OCI-LY3 (cell line): ENCODE measurements at regions not wholly inside any gene's neighbourhood (a gene's known extent, or its start where the extent isn't known, plus 50 kb on each side); places are given as distances from the start of the nearest gene placed in this dataset.

Experiments used
- H2AFZ ChIP-seq: fragments of 200-600, 300-600 bp; shearing (Covaris generic); 2 replicates; pipeline ENCODE4 v1.6.0; 2014; ENCODE audit warnings: antibody characterized with exemption, low read depth, low read length
- H3K27ac ChIP-seq: fragments of 200-600, 300-600 bp; sonication (generic); 2 replicates; pipeline ENCODE4 v1.5.1; 2014; ENCODE audit warnings: mild to moderate bottlenecking, low read length, moderate library complexity, mixed read lengths
- H3K27me3 ChIP-seq: fragments of 200-600, 300-600 bp; sonication (generic); 2 replicates; pipeline ENCODE4 v1.6.1; 2014; ENCODE audit warnings: low read depth, low read length, mixed read lengths
- H3K36me3 ChIP-seq: fragments of 200-600, 300-600 bp; sonication (generic); replicated peaks from 2 replicates; pipeline ENCODE3; 2014; ENCODE audit warnings: low read depth, low read length, mixed read lengths
- H3K4me1 ChIP-seq: fragments of 300-600, 200-600 bp; sonication (generic); 2 replicates; pipeline ENCODE4 v1.6.1; 2014; ENCODE audit warnings: low read length, mixed read lengths
- H3K4me2 ChIP-seq: fragments of 200-600, 300-600 bp; sonication (generic); 2 replicates; pipeline ENCODE4 v1.6.1; 2014; ENCODE audit warnings: low read length, mixed read lengths
- H3K4me3 ChIP-seq: fragments of 300-600, 200-600 bp; sonication (generic); 2 replicates; pipeline ENCODE4 v1.5.1; 2014; ENCODE audit warnings: antibody characterized with exemption, mild to moderate bottlenecking, low read length, moderate library complexity
- H3K79me2 ChIP-seq: fragments of 300-600, 200-600 bp; shearing (Covaris generic); 2 replicates; pipeline ENCODE4 v1.6.1; 2014; ENCODE audit warnings: mild to moderate bottlenecking, low read length, mixed read lengths
- H3K9ac ChIP-seq: fragments of 300-600, 200-600 bp; shearing (Covaris generic); 2 replicates; pipeline ENCODE4 v1.6.0; 2014; ENCODE audit warnings: mild to moderate bottlenecking, low read length, moderate library complexity
- H3K9me3 ChIP-seq: fragments of 200-600, 300-600 bp; shearing (Covaris generic); 2 replicates; pipeline ENCODE4 v1.6.1; 2014; ENCODE audit warnings: low read length, mixed read lengths; ENCODE audit not compliant: insufficient read depth
- H4K20me1 ChIP-seq: fragments of 200-600, 300-600 bp; sonication (generic); 2 replicates; pipeline ENCODE4 v1.6.1; 2016; ENCODE audit warnings: low read length, mixed read lengths; ENCODE audit not compliant: insufficient read depth
- CTCF ChIP-seq: fragments of 200-600, 300-600 bp; sonication (generic); IDR thresholded peaks from 2 replicates; pipeline ENCODE4 v1.5.1; 2014; ENCODE audit warnings: antibody characterized with exemption, low read length, low read depth
- EZH2phosphoT487 ChIP-seq: fragments of 200-600 bp; shearing (Covaris generic); IDR thresholded peaks from 2 replicates; pipeline ENCODE4 v1.6.1; 2018; ENCODE audit warnings: antibody characterized with exemption, mixed run types, low read depth

- Histone ChIP-seq H3K9me3 (0 out of 2 replicates have a peak, but pooled peaks cover 2% of the 10 kb centered on the region), H3K79me2 (no peaks in the 10 kb centered on the region), H2AFZ (no peak overlapping the region), H3K27me3 (no peaks in the 10 kb centered on the region), H3K4me2 (peak overlapping the region; percentile 38), H3K36me3 (no peaks in the 10 kb centered on the region), H3K27ac (peak overlapping the region; percentile 72), H3K4me3 (no peak overlapping the region), H4K20me1 (no peaks in the 10 kb centered on the region), H3K4me1 (peaks cover 53% of the 10 kb centered on the region), H3K9ac (peak overlapping the region; percentile 23; the same call in 1 of the 2 replicates)
- TF ChIP-seq EZH2phosphoT487: no peak
Observed at GRCh38 chr7:46663025-46663424, 742.0 kb upstream of the IGFBP3 start.

GRCh38 chr7:46661431-46661830 is 740.4 kb upstream of the IGFBP3 start:
- H3K4me2 ChIP-seq: peak overlapping the region; percentile 38; the same call in 1 of the 2 replicates
- H3K4me1 ChIP-seq: peaks cover 53% of the 10 kb centered on the region
- no peak overlapping the region for H3K4me3 ChIP-seq
- no peaks in the 10 kb centered on the region for H3K79me2 ChIP-seq
- no peaks in the 10 kb centered on the region for H3K27me3 ChIP-seq
- TF ChIP-seq CTCF (no peak), EZH2phosphoT487 (no peak)
- peak overlapping the region; percentile 74 for H3K27ac ChIP-seq
- H3K9me3 ChIP-seq: 0 out of 2 replicates have a peak, but pooled peaks cover 2% of the 10 kb centered on the region
- H3K36me3 ChIP-seq: no peaks in the 10 kb centered on the region
- no peaks in the 10 kb centered on the region for H4K20me1 ChIP-seq
- H3K9ac ChIP-seq: no peak overlapping the region
- no peak overlapping the region for H2AFZ ChIP-seq

GRCh38 chr7:46660402-46660980 is 739.4 kb upstream of the IGFBP3 start:
- Histone ChIP-seq H3K9ac (peak overlapping the region; percentile 22; the same call in 1 of the 2 replicates), H3K79me2 (no peaks in the 10 kb centered on the region), H3K36me3 (peaks cover under 1% of the 10 kb centered on the region), H3K9me3 (0 out of 2 replicates have a peak, but pooled peaks cover 2% of the 10 kb centered on the region), H3K27me3 (no peaks in the 10 kb centered on the region), H3K4me2 (peak overlapping the region; percentile 38), H4K20me1 (no peaks in the 10 kb centered on the region), H3K4me3 (no peak overlapping the region), H3K4me1 (peaks cover 53% of the 10 kb centered on the region), H3K27ac (peak overlapping the region; percentile 74), H2AFZ (no peak overlapping the region)
- no peak for TF ChIP-seq CTCF
- no peak for TF ChIP-seq EZH2phosphoT487

GRCh38 chr7:46658281-46658680 is 737.2 kb upstream of the IGFBP3 start:
- TF ChIP-seq CTCF (no peak), EZH2phosphoT487 (no peak)
- Histone ChIP-seq H4K20me1 (no peaks in the 10 kb centered on the region), H3K27me3 (no peaks in the 10 kb centered on the region), H3K9ac (no peak overlapping the region), H3K4me3 (no peak overlapping the region), H3K79me2 (no peaks in the 10 kb centered on the region), H3K9me3 (0 out of 2 replicates have a peak, but pooled peaks cover 2% of the 10 kb centered on the region), H2AFZ (no peak overlapping the region), H3K27ac (no peak overlapping the region), H3K4me2 (no peak overlapping the region), H3K36me3 (peaks cover 3% of the 10 kb centered on the region), H3K4me1 (peaks cover 53% of the 10 kb centered on the region)
